Naive thymus-derived CD8-positive, alpha-beta T cell (primary cell): ENCODE measurements at regions not wholly inside any gene's neighbourhood (a gene's known extent, or its start where the extent isn't known, plus 50 kb on each side); places are given as distances from the start of the nearest gene placed in this dataset.
"Not testable (repeated sequence)": the region's sequence is repeated elsewhere in the genome, so short reads cannot be mapped to it uniquely, and the experiment has no call there.

Experiments
- ATAC-seq, 2 donors: fragments of 150-1000 bp; cut with Tn5 transposase in 1 of 2; sonication (Bioruptor Pico), chemical (Tn5 transposase) in 1 of 2; 1 replicate in 1 of 2; 2 replicates in 1 of 2; pipeline ENCODE4 v1.10.0; 2021; ENCODE audit warnings: mild to moderate bottlenecking in 2 of 2, moderate library complexity in 2 of 2
- POLR2A ChIA-PET: fragments of 350-600 bp; sonication (Branson Sonifier 250); formaldehyde crosslinking; loops from one replicate; lab custom pipeline; 2021; ENCODE audit warnings: antibody characterized with exemption; lab: Charles Lee
- DNase-seq, 10 donors: peaks; one replicate each; pipeline versions ENCODE4 v3.0.0 to v3.0.0-alpha.2; 2020 to 2022
- H3K27ac Mint-ChIP-seq, 10 donors: one replicate each; pipeline ENCODE4 v1.8.0; 2020 to 2022; ENCODE audit warnings: mild to moderate bottlenecking in 10 of 10, mixed read lengths in 10 of 10, moderate library complexity in 4 of 10, inconsistent platforms in 1 of 10
- H3K27me3 Mint-ChIP-seq, 5 donors: one replicate each; pipeline ENCODE4 v1.8.0; 2021 to 2022; ENCODE audit warnings: mixed read lengths in 5 of 5
- H3K36me3 Mint-ChIP-seq, 3 donors: one replicate each; pipeline ENCODE4 v1.8.0; 2020 to 2022; ENCODE audit warnings: mixed read lengths in 3 of 3, mild to moderate bottlenecking in 2 of 3, inconsistent platforms in 1 of 3
- H3K4me1 Mint-ChIP-seq, 4 donors: one replicate each; pipeline ENCODE4 v1.8.0; 2021 to 2022; ENCODE audit warnings: mixed read lengths in 4 of 4
- H3K4me3 Mint-ChIP-seq, 10 donors: one replicate each; pipeline ENCODE4 v1.8.0; 2020 to 2022; ENCODE audit warnings: mild to moderate bottlenecking in 10 of 10, mixed read lengths in 10 of 10, moderate library complexity in 6 of 10, inconsistent platforms in 1 of 10
- H3K9me3 Mint-ChIP-seq, 9 donors: one replicate each; pipeline ENCODE4 v1.8.0; 2020 to 2022; ENCODE audit warnings: mixed read lengths in 9 of 9, mild to moderate bottlenecking in 3 of 9, inconsistent platforms in 1 of 9, moderate library complexity in 1 of 9

- H3K27ac Mint-ChIP-seq, H3K4me3 Mint-ChIP-seq, H3K4me1 Mint-ChIP-seq, H3K36me3 Mint-ChIP-seq, DNase-seq, ATAC-seq, H3K9me3 Mint-ChIP-seq, H3K27me3 Mint-ChIP-seq, POLR2A ChIA-PET: not testable (repeated sequence)
These were observed 846.4 kb downstream of the RPIA start for GRCh38 chr2:89537862-89538261.

DNA sequence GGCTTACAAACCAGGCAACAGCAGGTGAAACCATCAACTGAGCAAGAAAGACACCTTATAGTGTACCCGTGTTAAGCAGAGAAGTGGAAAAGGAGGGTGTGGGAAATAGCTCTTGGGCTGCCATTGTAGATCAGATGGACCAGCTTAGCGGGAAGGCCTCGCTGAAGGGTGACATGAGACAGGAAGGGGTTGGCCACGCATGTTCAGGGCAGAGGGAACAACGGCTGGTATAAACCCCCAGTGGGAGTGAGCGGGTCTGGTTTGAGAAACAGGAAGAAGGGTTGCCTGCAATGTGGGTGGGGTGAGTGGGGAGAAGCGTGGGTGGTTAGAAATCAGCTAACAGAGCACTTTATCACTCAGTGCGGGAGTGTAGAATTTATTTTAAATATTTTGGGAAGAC is 852.6 kb downstream of the RPIA start:
- H3K4me1 Mint-ChIP-seq, DNase-seq, H3K27me3 Mint-ChIP-seq, H3K27ac Mint-ChIP-seq, POLR2A ChIA-PET, H3K9me3 Mint-ChIP-seq, ATAC-seq, H3K36me3 Mint-ChIP-seq, H3K4me3 Mint-ChIP-seq: not testable (repeated sequence)

DNA sequence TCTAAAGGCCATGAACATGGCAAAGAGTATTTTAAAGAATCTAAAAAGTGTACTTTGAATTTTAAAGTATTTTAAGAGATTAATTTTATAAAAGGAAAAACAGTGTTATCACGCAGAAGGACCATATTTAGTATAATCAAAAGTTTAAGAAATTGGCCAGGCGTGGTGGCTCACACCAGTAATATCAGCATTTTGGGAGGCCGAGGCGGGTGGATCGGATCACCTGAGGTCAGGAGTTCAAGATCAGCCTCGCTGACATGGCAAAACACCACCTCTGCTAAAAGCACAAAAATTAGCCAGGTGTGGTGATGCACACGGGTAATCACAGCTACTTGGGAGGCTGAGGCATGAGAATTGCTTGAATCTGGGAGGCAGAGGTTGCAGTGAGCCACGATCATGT is 887.7 kb downstream of the RPIA start:
- H3K36me3 Mint-ChIP-seq, DNase-seq, H3K4me1 Mint-ChIP-seq, H3K9me3 Mint-ChIP-seq, H3K27ac Mint-ChIP-seq, H3K4me3 Mint-ChIP-seq, ATAC-seq, H3K27me3 Mint-ChIP-seq, POLR2A ChIA-PET: not testable (repeated sequence)

DNA sequence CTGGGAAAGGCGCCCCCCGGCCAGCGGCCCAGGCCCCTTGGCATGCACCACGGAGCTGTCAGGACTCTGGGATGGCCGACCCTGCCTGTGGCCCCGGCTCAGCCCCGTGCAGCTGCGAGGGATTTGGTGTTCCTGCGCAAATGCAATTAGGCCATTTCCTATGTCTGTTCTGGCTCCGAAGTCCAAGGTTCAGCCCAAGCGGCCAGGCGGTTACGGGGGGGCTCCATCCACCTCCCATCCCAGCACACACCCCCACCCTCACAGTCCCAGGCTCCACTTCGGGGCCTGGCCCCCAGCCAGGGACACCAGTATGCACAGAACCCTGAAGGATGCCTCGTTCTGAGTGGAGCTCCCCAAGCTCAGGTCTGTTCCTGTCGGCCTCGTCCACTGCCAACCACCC is 891.3 kb downstream of the RPIA start:
- H3K4me3 Mint-ChIP-seq, H3K36me3 Mint-ChIP-seq, H3K4me1 Mint-ChIP-seq, POLR2A ChIA-PET, ATAC-seq, DNase-seq, H3K27ac Mint-ChIP-seq, H3K27me3 Mint-ChIP-seq, H3K9me3 Mint-ChIP-seq: not testable (repeated sequence)

DNA sequence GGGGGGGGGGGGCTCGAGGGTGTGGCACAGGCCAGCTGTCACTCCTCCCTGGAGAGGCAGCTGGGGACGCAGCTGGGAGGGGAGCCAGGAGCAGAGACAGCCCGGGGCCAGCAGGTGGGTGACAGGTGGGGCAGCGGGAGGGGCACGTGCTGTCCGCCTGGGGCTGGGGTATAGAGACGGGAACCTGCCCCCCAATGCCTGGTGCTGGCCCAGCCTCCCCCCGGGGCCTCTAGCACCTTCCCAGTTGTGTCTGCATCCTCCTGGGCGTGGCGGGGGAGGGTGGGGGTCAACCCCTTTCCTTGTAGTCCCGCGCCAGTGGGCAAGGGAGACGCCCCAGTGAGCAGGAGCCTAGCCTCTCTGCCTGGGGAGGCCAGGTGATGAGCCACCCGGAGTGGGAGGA is 892.6 kb downstream of the RPIA start:
- H3K36me3 Mint-ChIP-seq, H3K27me3 Mint-ChIP-seq, ATAC-seq, H3K9me3 Mint-ChIP-seq, H3K27ac Mint-ChIP-seq, H3K4me3 Mint-ChIP-seq, POLR2A ChIA-PET, H3K4me1 Mint-ChIP-seq: not testable (repeated sequence)
- peak in 1 of 10 donors; percentile 56 for DNase-seq

DNA sequence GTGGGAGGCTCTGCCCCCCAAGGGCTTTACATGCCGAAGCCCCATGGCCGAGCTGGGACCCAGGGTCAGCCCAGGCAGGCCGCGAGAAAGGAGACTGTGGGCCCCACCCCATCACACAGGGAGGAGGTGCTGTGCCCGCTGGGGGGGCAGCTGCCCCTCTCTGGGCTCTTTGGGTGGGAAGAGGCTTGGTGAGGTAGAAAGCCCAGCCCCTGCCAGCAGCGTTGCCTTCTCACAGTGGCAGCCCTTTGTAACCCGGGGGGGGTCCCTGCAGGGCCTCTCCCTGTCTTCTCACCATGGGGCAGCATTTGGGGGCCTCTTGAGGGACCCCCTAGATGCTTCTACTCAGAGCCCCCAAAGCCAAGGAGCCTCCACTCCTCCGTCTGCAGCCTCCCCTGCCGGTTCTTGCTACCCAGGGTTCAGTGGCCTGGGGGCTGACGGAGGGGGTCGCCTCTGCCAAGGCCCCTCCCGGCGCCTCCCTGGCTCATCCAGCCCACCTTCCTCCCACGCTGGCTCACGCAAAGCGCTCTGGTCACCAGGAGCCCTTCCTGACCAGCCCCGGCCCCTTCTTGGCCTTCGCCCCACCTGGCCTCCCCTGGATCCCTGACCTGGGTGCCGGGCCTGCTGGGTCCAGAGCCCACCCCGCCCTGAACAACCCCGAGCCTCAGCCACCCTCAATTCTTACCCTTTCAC is 893.5 kb downstream of the RPIA start:
- H3K27me3 Mint-ChIP-seq, DNase-seq, H3K4me1 Mint-ChIP-seq, H3K9me3 Mint-ChIP-seq, H3K27ac Mint-ChIP-seq, POLR2A ChIA-PET, H3K36me3 Mint-ChIP-seq, ATAC-seq: not testable (repeated sequence)
- peak overlapping the region in 5 of 10 donors; percentile 57 to 80 (median 72) for H3K4me3 Mint-ChIP-seq

DNA sequence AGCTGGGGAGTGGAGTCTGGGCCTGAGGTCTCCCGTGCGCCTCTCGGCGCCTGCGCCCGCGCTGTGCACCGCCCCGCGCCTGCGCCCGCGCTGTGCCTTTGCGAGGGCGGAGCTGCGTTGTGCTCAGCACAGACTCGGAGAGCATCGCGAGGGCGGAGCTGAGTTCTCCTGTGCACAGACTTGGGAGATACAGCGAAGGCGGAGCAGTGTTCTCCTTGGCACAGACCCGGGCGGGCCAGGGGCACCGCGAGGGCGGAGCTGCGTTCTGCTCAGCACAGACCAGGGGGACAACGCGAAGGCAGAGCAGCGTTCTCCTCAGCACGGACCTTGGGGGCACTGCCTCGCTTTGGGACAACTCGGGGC is 894.1 kb downstream of the RPIA start:
- H3K9me3 Mint-ChIP-seq, H3K36me3 Mint-ChIP-seq, POLR2A ChIA-PET, H3K27ac Mint-ChIP-seq, H3K4me1 Mint-ChIP-seq, H3K27me3 Mint-ChIP-seq: not testable (repeated sequence)
- DNase-seq = peak in 4 of 10 donors; percentile 1 to 55 (median 10)
- peak overlapping the region; percentile 33 to 80 (median 64) for H3K4me3 Mint-ChIP-seq
- ATAC-seq = peak; percentile 57 to 82

DNA sequence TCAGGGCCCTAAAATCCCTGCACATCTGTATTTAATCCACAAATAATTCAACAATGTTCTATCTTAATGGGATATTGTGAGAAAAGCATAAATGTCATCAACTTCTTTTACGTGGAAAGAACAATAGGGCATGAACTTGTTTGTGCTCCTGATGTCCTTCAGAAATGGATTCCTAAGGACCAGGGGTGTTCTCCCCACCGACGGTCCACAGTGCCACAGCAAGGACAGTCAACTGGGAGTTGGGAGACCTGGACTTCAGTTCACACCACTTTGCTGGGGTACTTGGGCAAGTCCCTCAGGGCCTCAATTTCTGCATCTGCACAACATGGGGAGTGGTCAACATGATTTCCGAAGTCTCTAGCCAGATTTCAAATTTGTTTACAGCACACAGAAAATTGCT is 908.4 kb downstream of the RPIA start:
- H3K4me3 Mint-ChIP-seq, DNase-seq, H3K27me3 Mint-ChIP-seq, H3K36me3 Mint-ChIP-seq, H3K27ac Mint-ChIP-seq, ATAC-seq, POLR2A ChIA-PET, H3K4me1 Mint-ChIP-seq, H3K9me3 Mint-ChIP-seq: not testable (repeated sequence)

DNA sequence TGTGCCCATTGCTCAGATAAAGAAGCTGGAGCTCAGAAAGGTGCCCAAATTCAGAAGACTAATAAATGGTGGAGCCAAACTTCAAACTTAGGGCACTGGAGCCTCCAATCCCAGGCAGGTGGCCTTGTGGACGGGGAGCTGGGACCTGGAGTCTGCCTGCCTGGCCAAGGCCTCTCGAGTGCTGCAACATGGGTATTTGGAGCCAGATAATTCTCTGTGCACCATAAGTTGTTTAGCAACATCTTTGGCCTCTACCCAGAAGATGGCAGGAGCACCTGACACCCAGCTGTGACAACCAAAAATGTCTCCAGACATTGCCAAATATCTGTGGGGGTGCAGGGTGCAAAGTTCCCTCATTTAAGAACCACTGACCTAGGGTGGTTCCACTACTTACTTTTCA is 915.0 kb downstream of the RPIA start:
- H3K4me1 Mint-ChIP-seq, POLR2A ChIA-PET, ATAC-seq, DNase-seq, H3K27ac Mint-ChIP-seq, H3K36me3 Mint-ChIP-seq, H3K4me3 Mint-ChIP-seq: not testable (repeated sequence)
- peaks cover 5 to 13% (median 7%) of the 10 kb centered on the region in 5 donors for H3K27me3 Mint-ChIP-seq
- H3K9me3 Mint-ChIP-seq = peaks cover 0 to 11% (median 5%) of the 10 kb centered on the region in 9 donors

DNA sequence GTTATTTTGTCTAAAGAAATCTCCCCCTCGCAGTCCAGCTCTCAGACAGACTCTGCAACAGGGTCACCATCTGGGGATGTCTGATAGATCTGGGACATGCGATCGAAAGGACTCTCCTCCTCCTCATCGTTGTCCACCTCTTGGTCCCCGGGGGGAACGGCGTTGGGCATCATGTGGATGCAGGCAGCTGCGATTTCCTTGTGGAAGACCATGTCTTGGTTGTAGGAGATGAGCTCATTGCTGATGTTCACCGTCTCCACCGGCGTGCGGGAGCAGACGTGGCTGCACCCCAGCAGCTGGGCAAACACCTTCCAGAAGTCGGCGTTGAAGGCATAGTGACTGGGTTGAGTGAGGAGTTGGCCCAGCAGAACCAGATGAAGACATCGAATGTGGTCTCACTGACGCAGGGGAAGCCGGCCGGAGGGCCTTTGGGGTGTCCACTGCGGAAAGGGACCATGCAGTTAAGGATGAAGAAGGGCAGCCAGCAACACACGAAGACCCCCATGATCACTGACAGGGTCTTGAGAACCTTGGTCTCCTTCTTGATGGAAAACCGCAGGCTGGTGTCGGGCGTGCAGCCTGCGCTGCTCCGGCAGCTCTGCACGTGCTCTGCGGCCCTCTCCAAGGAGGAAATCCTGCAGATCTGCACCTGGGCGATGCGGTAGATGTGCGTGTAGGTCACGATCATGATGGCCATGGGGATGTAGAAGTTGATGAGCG is 918.9 kb downstream of the RPIA start:
- H3K36me3 Mint-ChIP-seq, DNase-seq, ATAC-seq, H3K4me3 Mint-ChIP-seq, H3K4me1 Mint-ChIP-seq, H3K27ac Mint-ChIP-seq, POLR2A ChIA-PET: not testable (repeated sequence)
- H3K9me3 Mint-ChIP-seq = peaks cover 0 to 11% (median 6%) of the 10 kb centered on the region in 9 donors
- peaks cover 7 to 24% (median 13%) of the 10 kb centered on the region in 5 donors for H3K27me3 Mint-ChIP-seq

GRCh38 chr2:89610927-89611515 is 919.5 kb downstream of the RPIA start:
- H3K27me3 Mint-ChIP-seq = peaks cover 7 to 24% (median 13%) of the 10 kb centered on the region in 5 donors
- H3K4me1 Mint-ChIP-seq, H3K27ac Mint-ChIP-seq, POLR2A ChIA-PET, ATAC-seq, H3K36me3 Mint-ChIP-seq, H3K4me3 Mint-ChIP-seq, DNase-seq: not testable (repeated sequence)
- peaks cover 0 to 11% (median 6%) of the 10 kb centered on the region in 9 donors for H3K9me3 Mint-ChIP-seq

DNA sequence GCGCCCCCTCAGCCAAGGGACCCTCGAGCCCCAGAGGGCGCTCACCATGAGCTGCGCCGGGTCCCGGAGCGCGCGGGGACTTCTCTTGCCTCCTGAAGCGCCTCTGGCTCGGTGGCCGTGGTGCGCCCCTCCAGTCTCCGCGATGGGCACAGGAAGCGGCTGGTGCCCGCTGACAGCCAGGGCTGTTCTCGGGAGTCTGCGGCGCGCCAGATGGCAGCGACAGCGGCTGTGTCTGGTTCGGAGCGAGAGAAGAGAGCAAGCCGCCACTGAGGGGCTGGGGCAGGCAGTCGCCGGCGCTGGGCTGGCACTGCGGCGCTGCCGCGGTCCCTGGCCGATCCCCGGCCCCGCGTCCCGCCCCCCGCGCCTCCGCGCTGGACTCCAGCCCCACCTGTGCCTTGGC is 920.2 kb downstream of the RPIA start:
- POLR2A ChIA-PET, H3K36me3 Mint-ChIP-seq: not testable (repeated sequence)

GRCh38 chr2:89649268-89649667 is 957.8 kb downstream of the RPIA start:
- H3K9me3 Mint-ChIP-seq, H3K27ac Mint-ChIP-seq, H3K4me3 Mint-ChIP-seq, ATAC-seq, H3K36me3 Mint-ChIP-seq, H3K4me1 Mint-ChIP-seq, DNase-seq, POLR2A ChIA-PET, H3K27me3 Mint-ChIP-seq: not testable (repeated sequence)

More for the DNA sequence above, 920.2 kb downstream of the RPIA start:
- H3K9me3 Mint-ChIP-seq = peaks cover 0 to 11% (median 6%) of the 10 kb centered on the region in 9 donors
- not testable (repeated sequence) for H3K27ac Mint-ChIP-seq, H3K4me3 Mint-ChIP-seq, H3K4me1 Mint-ChIP-seq, ATAC-seq, DNase-seq
- peaks cover 7 to 24% (median 13%) of the 10 kb centered on the region in 5 donors for H3K27me3 Mint-ChIP-seq
